ENCODE measurements at regions not wholly inside any gene's neighbourhood (a gene's known extent, or its start where the extent isn't known, plus 50 kb on each side); places are given as distances from the start of the nearest gene placed in this dataset.

DNA sequence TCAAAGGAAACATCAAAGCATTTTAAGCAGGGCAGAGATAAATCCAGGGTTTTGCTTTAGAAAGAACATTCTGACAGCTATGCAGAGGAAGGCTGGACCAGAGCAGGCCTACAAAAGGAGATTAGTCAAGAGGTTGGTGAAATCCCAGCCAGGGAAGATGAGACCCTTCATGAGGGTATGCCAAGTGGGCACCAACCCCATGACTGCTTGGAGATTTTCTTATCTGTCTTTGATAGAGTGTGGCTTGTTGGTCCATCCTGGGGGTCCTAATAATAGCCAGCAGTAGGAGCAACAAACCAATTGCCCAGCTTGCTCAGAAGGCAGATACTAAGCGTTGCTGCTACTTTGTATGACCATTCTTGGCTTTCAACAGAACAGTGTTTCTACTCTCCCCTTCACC lies 895.4 kb downstream of the EPHA4 start:
- H3K27ac ChIP-seq: no peak overlapping the region
- H3K4me3 ChIP-seq: no peak overlapping the region
- no peak for DNase-seq (ENCODE audit: low spot score)
- TF ChIP-seq, protein P1, sequence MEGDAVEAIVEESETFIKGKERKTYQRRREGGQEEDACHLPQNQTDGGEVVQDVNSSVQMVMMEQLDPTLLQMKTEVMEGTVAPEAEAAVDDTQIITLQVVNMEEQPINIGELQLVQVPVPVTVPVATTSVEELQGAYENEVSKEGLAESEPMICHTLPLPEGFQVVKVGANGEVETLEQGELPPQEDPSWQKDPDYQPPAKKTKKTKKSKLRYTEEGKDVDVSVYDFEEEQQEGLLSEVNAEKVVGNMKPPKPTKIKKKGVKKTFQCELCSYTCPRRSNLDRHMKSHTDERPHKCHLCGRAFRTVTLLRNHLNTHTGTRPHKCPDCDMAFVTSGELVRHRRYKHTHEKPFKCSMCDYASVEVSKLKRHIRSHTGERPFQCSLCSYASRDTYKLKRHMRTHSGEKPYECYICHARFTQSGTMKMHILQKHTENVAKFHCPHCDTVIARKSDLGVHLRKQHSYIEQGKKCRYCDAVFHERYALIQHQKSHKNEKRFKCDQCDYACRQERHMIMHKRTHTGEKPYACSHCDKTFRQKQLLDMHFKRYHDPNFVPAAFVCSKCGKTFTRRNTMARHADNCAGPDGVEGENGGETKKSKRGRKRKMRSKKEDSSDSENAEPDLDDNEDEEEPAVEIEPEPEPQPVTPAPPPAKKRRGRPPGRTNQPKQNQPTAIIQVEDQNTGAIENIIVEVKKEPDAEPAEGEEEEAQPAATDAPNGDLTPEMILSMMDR (IDR thresholded peaks at IDR 0.05): no peak

DNA sequence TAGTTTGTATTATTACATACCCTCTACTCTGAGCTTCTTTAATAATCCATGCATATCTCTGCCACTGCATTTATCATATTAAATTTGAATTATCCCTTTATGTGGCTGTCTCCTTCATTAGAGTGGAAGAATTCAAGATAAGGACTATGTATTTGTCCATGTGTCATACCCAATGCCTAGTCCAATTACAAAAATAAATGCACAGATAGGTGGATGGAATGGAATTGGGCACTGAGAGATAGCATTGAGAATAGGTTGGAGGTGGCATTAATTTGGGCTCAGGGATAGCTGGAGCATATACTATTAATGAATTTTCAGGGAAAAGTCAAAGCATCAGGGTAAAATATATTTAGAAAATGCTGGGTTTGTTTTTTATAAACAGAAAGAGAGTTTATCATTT lies 893.2 kb downstream of the EPHA4 start:
- TF ChIP-seq, protein P1 (IDR thresholded peaks at IDR 0.05): no peak
- no peak overlapping the region for H3K4me3 ChIP-seq
- H3K27ac ChIP-seq: no peak overlapping the region
- DNase-seq (ENCODE audit: low spot score): no peak

DNA sequence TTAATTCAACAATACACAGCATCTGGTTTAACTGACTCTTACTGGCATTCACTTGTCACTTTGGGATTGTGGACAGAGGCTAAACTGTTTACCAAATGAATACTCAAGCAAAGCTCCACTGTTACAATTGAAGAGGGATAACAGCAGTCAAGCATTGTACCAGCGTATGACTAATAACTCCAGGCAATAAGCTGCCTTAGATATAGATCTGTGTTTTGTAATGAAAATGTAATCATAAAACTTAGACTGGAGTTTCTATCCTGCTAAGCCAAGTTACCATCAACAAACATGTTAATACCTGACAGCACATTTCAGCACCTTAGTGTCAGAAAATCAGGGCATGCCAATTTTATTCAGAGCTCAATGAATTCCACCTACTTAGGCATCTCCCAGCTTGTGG lies 889.5 kb downstream of the EPHA4 start:
- TF ChIP-seq, protein P1 (IDR thresholded peaks at IDR 0.05): no peak
- Histone ChIP-seq H3K27ac (no peak overlapping the region), H3K4me3 (no peak overlapping the region)
- DNase-seq (ENCODE audit: low spot score): no peak

DNA sequence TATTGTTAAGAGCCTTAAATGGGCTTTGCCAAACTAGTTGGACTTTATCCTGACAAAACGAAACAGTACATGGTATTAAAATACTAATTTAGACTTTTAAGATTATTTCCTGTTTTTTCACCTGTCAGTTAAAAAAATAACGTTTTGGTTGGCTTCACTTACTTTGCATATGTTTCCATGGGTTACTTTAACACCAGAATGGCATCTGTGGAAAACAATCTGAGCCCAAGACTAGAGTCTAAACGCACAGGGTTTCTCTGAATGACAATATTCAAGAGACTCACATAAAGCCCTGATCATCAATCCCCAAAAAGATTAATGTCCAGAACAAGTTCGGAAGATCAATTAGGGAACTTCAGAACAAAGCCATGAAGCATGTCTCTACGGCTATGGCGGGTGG lies 888.0 kb downstream of the EPHA4 start:
- TF ChIP-seq, protein P1 (IDR thresholded peaks at IDR 0.05): no peak
- Histone ChIP-seq H3K4me3 (no peak overlapping the region), H3K27ac (no peak overlapping the region)
- DNase-seq (ENCODE audit: low spot score): no peak

DNA sequence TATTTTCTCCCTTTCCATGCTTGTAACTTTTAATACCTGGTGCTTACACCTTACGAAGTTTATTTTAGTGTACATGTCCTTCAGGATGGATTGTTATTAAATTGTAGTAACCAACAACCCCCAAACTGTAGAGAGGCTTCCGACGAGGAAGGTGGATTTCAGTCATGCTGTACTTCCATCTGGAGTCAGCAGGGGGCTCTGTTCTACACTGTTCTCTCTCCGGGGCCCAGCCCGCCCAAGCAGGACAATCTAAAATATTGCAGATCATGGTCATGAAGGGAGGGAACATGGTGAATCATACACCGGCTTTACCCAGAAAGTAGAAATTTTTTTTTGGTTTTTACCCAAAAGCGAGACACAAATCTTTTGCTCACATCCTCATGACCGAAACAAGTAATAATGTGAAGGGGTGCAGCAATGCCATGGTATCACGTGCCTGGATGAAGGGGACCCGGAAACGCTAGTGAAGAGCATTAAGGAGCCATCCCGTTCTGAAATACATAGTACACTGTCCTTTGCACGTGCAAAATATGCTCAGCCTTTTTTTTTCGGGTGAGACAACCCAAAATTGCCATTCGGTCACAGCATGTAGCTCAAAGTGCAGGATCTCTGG lies 884.8 kb downstream of the EPHA4 start:
- Histone ChIP-seq H3K27ac (no peak overlapping the region), H3K4me3 (no peak overlapping the region)
- TF ChIP-seq, protein P1 (IDR thresholded peaks at IDR 0.05): peak; percentile 67
- no peak for DNase-seq (ENCODE audit: low spot score)

DNA sequence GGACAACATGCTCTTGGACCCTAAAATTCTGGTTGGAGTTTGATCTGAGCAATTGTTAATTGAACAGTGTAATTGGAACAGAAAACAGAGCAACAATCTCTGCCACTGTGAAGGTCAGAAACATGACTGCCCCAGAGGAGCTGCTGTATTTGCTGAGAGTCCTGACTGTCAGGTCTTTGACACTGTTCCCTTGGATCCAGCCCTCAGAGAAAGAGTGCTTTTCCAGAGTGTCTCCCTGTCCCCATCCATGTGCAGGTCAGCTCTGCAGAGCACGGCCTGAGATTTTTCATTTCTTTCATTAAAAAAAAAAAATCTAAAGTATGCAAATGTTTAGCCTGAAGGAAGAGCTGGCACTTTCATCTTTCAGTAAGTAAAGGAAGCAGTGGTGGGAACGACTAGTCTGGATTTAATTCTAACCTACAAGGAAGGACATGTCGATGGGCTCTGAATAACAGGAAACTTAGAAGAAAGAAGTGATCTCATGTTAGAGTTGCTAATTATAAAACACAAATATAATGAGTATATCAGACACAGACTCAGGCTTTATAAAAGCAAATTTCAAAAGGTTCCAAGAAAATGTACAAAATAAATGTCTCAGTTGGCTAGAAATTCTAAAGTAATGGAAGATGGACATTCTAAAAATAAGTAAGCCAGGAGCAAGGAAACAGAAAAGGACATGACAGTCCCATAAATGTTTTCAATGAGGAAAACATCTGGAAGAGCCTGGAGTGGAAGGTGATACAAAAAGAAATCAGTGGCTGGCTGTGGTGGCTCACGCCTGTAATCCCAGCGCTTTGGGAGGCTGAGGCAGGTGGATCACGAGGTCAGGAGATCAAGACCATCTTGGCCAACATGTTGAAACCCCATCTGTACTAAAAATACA lies 876.5 kb downstream of the EPHA4 start:
- H3K4me3 ChIP-seq: no peak overlapping the region
- TF ChIP-seq, protein P1 (IDR thresholded peaks at IDR 0.05): no peak
- no peak overlapping the region for H3K27ac ChIP-seq
- no peak for DNase-seq (ENCODE audit: low spot score)

DNA sequence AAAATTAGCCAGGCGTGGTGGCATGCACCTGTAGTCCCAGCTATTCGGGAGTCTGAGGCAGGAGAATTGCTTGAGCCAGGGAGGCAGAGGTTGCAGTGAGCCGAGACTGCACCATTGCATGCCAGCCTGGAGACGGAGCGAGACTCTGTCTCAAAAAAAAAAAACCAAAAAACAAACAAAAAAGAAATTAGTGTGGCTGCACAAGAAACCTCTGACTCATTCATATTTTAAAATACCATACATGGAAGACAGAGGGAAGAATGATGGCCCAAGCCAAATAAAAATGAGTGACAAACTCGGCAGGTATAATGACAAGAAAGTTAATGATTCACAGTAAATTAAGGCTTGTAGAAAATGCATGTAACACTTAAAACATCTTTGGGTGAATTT lies 875.8 kb downstream of the EPHA4 start:
- TF ChIP-seq, protein P1 (IDR thresholded peaks at IDR 0.05): no peak
- Histone ChIP-seq H3K4me3 (no peak overlapping the region), H3K27ac (no peak overlapping the region)
- no peak for DNase-seq (ENCODE audit: low spot score)
